Superior temporal gyrus (tissue), 1 donor: ENCODE measurements at regions not wholly inside any gene's neighbourhood (a gene's known extent, or its start where the extent isn't known, plus 50 kb on each side); places are given as distances from the start of the nearest gene placed in this dataset.
"Not testable (repeated sequence)": the region's sequence is repeated elsewhere in the genome, so short reads cannot be mapped to it uniquely, and the experiment has no call there.

ENCODE experiments used
- DNase-seq: peaks from one replicate; pipeline ENCODE4 v3.0.0-alpha.2; 2016; ENCODE audit errors: extremely low spot score

- DNase-seq: no peak
Observed at GRCh38 chr13:83485101-83485500, 397.2 kb downstream of the SLITRK1 start.

DNA sequence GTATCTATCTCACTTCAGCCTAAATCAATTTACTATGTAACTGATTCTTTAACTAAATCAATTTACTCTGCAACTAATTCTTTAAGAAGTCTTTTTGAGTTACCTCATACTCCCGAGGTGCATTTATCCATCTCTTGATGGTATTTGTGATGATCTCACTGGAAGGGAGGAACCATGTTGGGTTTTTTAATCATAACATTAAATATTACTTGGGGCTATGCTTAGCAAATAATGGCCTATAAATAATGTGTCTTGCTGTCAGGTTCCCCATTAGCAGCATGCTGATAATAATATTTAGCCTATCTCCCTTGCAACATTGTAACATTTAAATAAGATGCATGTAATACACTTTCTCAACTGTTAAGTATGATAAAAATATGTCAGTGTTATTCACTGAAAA is 411.3 kb downstream of the SLITRK1 start:
- DNase-seq: no peak

DNA sequence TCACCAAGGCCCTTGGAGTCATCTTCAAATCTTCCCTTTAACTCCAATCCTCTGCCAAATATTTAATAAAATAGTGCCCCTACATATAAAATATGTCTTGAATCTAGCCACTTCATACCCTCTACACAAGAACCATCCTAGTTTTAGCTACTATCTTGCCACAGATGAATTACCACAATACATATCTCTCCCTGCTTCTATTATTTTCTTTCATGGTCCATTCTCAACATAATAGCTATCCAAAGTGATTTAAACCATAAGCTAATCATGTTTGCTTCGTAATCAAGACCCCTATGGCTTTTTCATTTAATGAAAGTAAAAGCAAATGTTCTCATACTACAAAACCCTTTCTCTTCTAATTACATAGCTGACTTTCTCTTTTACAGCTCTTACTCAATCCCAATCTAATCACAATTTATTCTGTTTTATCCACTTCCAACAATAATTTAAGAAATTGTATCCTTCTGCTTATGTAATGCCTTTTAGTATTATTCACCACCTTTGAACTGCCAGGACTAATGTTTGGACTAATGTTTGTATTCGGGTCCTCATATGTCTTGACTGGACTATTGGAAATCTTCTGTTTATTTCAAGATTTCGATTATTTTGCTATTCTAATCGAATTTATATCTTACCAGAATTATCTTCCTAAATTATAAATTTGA is 412.0 kb downstream of the SLITRK1 start:
- DNase-seq: no peak

DNA sequence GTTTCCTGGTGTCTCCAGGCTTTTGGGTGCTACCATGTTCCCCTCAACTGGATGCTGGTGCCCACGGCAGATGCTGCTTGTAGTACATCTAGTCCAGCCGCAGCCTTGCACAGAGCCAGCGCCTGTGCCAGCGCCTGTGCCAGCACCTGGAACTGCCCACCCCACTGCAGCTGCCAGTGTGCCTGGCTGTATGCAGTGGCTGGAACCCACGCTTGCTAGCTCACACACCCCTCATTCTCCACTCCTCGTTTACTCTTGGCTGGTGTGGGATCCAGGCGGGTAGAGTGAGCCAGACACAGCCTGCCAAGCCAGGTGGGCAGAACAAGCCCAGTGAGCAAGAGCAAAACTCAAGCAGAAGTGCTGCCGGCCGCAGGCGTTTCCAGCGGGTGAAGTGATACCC is 428.6 kb downstream of the SLITRK1 start:
- no peak for DNase-seq

- DNase-seq: no peak
Observed at GRCh38 chr13:83453300-83453699, 429.0 kb downstream of the SLITRK1 start.

GRCh38 chr13:83452292-83452950 is 429.9 kb downstream of the SLITRK1 start:
- no peak for DNase-seq

DNA sequence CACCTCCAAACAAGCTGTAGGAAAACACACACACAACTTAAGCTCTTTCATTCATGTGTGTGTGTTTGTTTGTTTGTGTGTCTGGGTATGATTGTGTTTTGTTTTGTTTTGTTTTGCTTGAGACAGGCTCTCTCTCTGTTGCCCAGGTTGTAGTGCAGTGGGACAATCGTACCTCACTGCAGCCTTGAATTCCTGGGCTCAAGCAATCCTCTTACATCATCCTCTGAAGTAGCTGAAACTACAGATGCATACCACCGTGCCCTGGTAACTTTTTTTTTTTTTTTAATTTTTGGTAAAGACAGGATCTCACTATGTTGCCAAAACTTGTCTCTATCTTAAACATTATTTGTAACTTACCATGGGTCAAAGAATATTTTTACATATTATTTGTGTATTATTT is 431.7 kb downstream of the SLITRK1 start:
- DNase-seq: no peak

- DNase-seq: no peak
Observed at GRCh38 chr13:83449668-83450395, 432.4 kb downstream of the SLITRK1 start.

GRCh38 chr13:83440465-83440864 is 441.8 kb downstream of the SLITRK1 start:
- no peak for DNase-seq

- DNase-seq: not testable (repeated sequence)
Observed at GRCh38 chr13:83439464-83439863, 442.8 kb downstream of the SLITRK1 start.

DNA sequence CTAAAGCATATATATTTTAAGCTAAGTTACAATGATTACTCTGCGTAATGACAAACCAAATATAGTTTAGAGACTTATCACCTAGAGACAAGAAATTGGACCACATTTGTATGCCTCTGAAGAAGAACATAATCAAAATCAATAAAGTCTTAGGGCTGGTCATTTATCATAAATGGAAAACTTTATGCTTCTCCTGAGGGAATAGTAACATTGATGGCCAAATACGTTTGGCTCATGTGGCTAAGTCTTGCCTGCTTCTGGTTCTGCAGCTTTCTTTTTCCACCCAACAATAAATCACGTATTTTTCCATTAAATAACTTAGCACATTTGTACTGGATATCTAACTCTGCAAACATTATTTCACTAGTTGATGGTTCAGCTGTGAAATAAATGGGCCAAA is 458.4 kb downstream of the SLITRK1 start:
- DNase-seq: no peak

GRCh38 chr13:83423381-83423780 is 458.9 kb downstream of the SLITRK1 start:
- no peak for DNase-seq

DNA sequence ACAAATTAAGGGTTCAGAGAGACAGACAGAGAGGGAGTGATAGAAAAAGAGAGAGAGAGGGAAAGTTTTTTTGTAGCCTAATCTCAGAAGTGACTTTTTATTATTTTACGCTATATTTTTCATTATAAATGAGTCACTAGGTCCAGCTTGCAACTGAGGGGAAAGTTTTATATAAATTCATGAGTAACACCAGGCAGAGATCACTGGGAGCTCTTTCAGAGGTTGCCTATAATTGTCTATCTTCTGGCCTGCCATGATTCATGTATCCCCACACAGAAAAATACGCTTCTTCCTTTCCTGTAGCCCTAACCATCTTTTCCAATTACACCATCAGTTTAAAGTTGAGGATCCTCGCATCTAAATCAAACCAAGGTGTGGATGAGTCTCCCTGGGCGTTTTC is 467.9 kb downstream of the SLITRK1 start:
- no peak for DNase-seq

DNA sequence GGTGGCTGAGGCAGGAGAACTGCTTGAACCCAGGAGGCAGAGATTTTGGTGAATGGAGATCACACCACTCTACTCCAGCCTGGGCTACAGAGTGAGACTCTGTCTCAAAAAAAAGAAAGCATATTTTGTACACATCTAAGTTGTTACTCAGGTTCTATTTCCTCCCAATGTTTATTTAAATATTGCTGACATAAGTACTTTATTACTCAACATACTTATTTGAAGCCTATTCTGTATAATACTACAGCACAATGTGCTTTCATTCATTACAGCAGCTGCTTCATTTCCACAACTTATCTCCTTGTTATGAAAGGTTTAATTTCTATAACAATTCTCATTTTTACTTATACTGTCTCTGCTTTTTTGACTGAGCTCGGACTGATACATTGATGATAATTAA is 495.7 kb downstream of the SLITRK1 start:
- DNase-seq: no peak

DNA sequence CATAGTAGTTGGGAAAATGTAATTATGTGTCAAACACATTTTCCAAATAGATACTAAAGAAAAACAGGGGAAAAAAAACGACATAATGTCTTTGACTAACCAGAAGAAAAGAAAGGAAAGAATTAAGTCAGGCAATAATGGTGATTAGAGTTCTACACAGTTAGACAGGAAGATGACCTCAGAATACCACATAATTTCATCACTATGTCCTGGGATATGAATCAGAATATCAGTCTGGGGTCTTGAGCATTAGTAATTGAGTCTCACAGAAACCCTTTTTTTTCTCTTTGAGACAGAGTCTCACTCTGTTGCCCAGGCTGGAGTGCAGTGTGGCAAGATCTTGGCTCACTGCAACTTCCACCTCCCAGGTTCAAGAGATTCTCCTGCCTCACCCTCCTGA is 503.4 kb downstream of the SLITRK1 start:
- DNase-seq: no peak

DNA sequence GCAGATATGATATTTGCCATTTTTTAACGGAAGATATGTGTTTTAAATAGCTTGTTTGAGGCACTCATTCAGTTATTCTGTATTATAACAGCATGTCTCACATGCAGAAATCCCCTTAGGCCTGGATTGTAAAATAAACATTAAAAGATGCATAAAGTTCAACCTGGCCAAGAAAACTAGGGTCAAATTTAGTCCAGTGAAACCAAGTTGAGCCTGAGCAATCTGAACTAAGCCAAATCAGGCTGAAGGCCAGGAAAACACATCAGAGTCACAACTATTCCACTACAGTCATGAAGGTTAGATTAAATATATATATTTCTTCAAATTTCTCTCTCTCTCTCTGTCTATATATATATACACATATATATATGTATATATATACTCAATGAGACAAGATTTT is 504.8 kb downstream of the SLITRK1 start:
- no peak for DNase-seq

GRCh38 chr13:83372786-83373185 is 509.5 kb downstream of the SLITRK1 start:
- DNase-seq: no peak

- DNase-seq: no peak
Observed at GRCh38 chr13:83365723-83366122, 516.6 kb downstream of the SLITRK1 start.

DNA sequence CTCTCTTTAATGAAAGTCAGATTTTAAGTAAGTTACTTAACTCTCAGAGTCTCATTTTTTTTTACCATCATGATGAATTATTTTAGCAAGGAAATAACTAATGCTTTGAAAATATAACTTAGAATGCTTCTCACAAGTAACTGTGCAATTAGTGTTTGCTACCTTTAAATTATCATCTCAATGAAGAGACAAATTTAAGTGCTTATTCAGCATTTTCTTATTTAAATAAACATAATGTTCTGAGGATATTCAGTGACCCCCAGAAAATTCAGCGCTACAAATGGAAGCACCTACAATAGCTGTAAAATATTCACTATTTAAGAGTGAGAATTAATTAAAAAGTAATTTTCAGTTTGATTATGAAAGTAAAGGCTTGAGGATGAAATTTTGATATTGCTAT is 527.2 kb downstream of the SLITRK1 start:
- no peak for DNase-seq

- no peak for DNase-seq
Observed at GRCh38 chr13:83352391-83352790, 529.9 kb downstream of the SLITRK1 start.

GRCh38 chr13:83350569-83350968 is 531.7 kb downstream of the SLITRK1 start:
- DNase-seq: no peak

DNA sequence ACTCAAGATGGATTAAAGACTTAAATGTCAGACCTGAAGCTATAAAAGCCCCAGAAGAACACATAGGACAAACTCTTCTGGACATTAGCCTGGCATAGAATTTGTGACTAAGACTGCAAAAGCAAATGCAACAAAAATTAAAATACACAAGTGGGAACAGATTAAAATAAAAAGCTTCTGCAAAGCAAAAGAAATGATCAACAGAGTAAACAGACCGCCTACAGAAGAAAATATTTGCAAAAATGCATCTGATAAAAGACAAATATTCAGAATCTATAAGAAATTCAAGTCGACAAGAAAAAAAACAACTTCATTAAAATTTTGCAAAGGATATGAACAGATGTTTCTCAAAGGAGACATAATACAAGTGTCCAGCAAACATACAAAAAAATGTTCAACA is 537.8 kb downstream of the SLITRK1 start:
- DNase-seq: no peak

DNA sequence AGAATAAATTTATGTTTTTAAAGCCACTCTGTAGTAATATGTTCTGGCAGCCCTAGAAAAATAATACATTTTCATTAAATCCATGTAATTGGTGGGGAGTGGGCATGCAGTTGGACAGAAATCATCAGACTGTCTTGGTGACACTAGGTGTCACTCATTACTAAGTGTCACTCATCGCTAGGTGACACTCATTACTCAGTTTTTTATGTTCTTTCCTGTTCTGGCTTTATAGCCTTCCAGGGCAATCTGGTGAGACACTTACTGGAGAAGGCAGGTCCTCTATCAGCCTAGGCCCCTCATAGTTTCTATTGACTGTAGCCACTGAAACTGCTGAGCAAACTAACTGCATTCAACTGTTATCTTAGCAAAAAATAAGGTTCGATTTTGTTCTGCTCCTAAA is 542.1 kb downstream of the SLITRK1 start:
- DNase-seq: no peak
